Thymus (tissue), 11 donors: ENCODE measurements at regions not wholly inside any gene's neighbourhood (a gene's known extent, or its start where the extent isn't known, plus 50 kb on each side); places are given as distances from the start of the nearest gene placed in this dataset.

Experiments
- DNase-seq, 9 donors: peaks; one replicate each; pipeline ENCODE4 v3.0.0-alpha.2; 2013; ENCODE audit warnings: low spot score in 9 of 9, low read depth in 6 of 9, missing footprints in 1 of 9
- H3K27ac ChIP-seq, 2 donors: one replicate each; pipeline ENCODE4 v1.5.1; 2013; ENCODE audit warnings: control low read depth in 1 of 2, low read depth in 1 of 2, low read length in 1 of 2, mild to moderate bottlenecking in 1 of 2, moderate library complexity in 1 of 2
- H3K27me3 ChIP-seq, 2 donors: one replicate each; pipeline ENCODE4 v1.5.1; 2013; ENCODE audit warnings: low read length in 1 of 2; ENCODE audit not compliant: control insufficient read depth in 2 of 2, insufficient read depth in 1 of 2
- H3K36me3 ChIP-seq, 2 donors: one replicate each; pipeline ENCODE4 v1.5.1; 2013; ENCODE audit warnings: low read length in 1 of 2, mild to moderate bottlenecking in 1 of 2, moderate library complexity in 1 of 2; ENCODE audit not compliant: control insufficient read depth in 2 of 2, insufficient read depth in 2 of 2
- H3K4me1 ChIP-seq, 2 donors: one replicate each; pipeline ENCODE4 v1.5.1; 2013; ENCODE audit warnings: low read length in 2 of 2; ENCODE audit not compliant: control insufficient read depth in 2 of 2, insufficient read depth in 2 of 2
- H3K4me3 ChIP-seq, 2 donors: one replicate each; pipeline ENCODE4 v1.5.1; 2013; ENCODE audit warnings: low read length in 2 of 2, control low read depth in 1 of 2, mild to moderate bottlenecking in 1 of 2
- H3K9me3 ChIP-seq, 2 donors: one replicate each; pipeline ENCODE4 v1.5.1; 2013; ENCODE audit warnings: low read length in 1 of 2, mild to moderate bottlenecking in 1 of 2; ENCODE audit not compliant: control insufficient read depth in 2 of 2, insufficient read depth in 1 of 2
- WGBS: extraction: QIAGEN DNeasy Blood & Tissue Kit; methylation state at CpG from one replicate; pipeline ENCODE4 v1.1.7; 2013; 5-methylcytosine and 5-hydroxymethylcytosine counted together
- donor health status: healthy.

DNA sequence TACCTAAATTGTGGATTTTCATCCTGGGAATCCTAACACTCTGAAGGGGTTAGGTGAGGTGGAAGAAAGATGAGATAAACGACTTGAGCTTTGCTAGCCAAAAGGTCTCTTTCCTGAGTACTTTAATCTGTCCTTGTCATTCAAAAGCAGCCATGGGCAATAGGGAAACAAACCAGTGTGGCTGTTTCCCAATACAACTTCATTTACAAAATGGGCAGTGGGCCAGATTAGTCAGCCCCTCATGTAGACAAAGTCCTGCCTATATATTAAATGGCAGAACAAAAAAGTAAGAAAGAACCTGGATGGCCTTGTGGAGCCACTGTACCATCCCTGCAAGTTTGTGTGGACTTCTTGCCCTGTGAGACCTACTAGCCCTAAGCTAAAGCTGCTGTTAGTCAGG lies 51.0 kb upstream of the NFIL3 start:
- DNase-seq: no peak
- Histone ChIP-seq H3K9me3 (peaks cover 0 to 4% of the 10 kb centered on the region in 2 donors), H3K27ac (no peak overlapping the region), H3K4me3 (no peak overlapping the region), H3K4me1 (no peaks in the 10 kb centered on the region), H3K27me3 (peaks cover 0 to 3% of the 10 kb centered on the region in 2 donors), H3K36me3 (no peaks in the 10 kb centered on the region)
- WGBS: 79% methylated on average over 1 of the region's 1 CpG
